ENCODE measurements at regions not wholly inside any gene's neighbourhood (a gene's known extent, or its start where the extent isn't known, plus 50 kb on each side); places are given as distances from the start of the nearest gene placed in this dataset.

DNA sequence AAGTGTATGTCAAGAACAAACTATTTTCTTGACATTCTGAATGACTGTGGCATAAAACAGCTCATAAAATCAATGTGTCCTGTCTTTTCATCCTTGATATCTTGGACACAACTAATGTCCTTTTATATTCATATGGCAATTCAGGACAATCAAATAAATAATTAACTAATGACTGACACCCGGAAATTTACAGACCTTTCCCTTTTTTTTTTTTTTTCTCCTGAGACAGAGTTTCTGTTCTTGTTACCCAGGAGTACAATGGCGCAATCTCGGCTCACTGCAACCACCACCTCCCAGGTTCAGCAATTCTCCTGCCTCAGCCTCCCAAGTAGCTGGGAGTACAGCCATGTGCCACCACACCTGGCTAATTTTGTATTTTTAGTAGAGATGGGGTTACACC lies 107.1 kb upstream of the LGSN start:
- Histone ChIP-seq H3K4me1 (no peaks in the 10 kb centered on the region), H3K36me3 (no peaks in the 10 kb centered on the region), H3K9me3 (replicated peaks) (no peaks in the 10 kb centered on the region), H3K4me3 (no peak overlapping the region), H3K27ac (no peak overlapping the region), H3K27me3 (no peaks in the 10 kb centered on the region)
- DNase-seq: no peak

DNA sequence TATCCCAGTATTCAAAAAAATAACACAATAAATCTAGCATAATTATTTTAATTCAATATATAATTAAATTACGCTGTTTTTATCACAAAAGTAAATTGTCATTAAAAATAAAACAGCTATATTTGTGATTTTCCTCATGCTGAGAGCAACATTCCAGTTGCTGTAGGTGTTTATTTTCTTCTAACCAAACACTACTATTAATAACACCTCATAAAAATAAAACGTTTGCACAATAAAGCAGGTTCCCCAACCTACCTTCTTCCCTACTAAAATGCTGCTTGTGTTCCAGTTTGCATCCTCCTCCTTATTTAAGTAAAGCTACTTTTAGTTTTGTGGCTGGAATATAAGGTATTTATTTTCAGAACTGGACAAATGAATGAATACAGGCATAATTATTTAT lies 108.2 kb upstream of the LGSN start:
- H3K4me3 ChIP-seq: no peak overlapping the region

DNA sequence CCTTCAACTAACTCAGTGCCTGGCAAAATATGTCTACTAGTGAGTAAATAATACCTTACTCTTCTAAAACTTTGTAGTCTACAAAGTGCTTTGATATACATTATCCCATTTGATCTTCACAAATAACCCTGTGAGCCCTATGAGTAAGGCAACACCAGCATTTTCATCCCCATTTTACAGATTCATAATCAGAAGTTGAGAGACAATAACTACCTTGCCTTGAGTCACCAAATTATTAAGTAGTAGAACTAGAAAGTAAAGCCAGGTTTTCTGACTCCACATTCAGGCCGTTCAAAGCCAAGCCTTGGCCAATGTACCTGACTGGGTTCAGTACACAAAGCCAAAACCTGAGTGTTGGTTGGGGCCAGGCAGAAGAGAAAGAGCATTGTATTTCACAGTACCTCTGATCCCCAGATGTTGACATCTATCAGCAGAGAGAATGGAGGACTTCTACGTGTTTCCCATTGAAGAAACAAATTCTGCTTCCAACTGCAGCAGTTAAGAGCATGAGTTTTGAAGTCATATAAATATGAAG lies 111.3 kb upstream of the LGSN start:
- Histone ChIP-seq H3K27ac (no peak overlapping the region), H3K27me3 (no peaks in the 10 kb centered on the region), H3K4me1 (no peaks in the 10 kb centered on the region), H3K4me3 (no peak overlapping the region), H3K9me3 (replicated peaks) (no peaks in the 10 kb centered on the region), H3K36me3 (no peaks in the 10 kb centered on the region)
- DNase-seq: no peak

More for the DNA sequence above, 108.2 kb upstream of the LGSN start:
- no peak for DNase-seq
- Histone ChIP-seq H3K4me1 (no peaks in the 10 kb centered on the region), H3K27me3 (no peaks in the 10 kb centered on the region), H3K9me3 (replicated peaks) (no peaks in the 10 kb centered on the region), H3K27ac (no peak overlapping the region), H3K36me3 (no peaks in the 10 kb centered on the region)

DNA sequence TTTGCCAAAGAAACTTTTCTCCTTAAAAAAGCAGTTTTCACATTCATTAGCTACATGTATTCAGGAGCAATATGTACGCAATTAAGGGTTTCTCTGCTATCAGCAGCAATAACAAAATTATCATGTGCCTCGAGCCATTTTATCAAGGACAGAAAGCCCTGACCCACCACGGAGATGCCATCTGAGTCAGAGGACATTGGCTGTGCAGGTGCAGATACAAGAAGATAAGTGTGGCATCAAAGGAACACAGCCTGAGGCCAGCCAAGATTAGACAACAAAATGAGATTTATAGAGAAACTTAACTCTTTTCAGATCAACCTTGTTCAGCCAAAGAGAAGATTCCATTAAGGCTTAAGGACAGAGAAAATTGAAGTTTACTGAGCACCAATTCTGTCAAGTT lies 115.2 kb upstream of the LGSN start:
- H3K27ac ChIP-seq: no peak overlapping the region
- H3K36me3 ChIP-seq: no peaks in the 10 kb centered on the region
- no peaks in the 10 kb centered on the region for H3K27me3 ChIP-seq
- H3K9me3 ChIP-seq (replicated peaks): no peaks in the 10 kb centered on the region
- H3K4me3 ChIP-seq: no peak overlapping the region
- no peak for DNase-seq
- no peaks in the 10 kb centered on the region for H3K4me1 ChIP-seq

DNA sequence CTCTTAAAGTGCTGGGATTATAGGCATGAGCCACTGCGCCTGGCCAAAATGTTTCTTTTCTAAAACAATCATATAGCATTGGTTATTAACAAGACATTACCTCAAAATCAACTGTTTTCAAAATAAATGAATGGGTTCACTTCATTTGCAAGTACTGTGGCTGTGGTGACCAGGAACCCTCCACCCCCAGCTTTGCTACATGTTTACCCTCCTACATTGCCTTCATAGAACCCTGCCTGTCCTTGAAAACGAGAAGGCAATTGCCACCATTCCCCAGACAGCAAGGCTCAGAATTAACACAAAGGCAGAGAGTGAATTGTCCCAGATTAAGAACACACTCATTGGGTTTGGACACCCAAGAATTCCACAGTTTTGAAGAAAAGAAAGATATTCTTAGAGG lies 116.6 kb upstream of the LGSN start:
- no peaks in the 10 kb centered on the region for H3K9me3 ChIP-seq (replicated peaks)
- H3K27ac ChIP-seq: no peak overlapping the region
- H3K27me3 ChIP-seq: no peaks in the 10 kb centered on the region
- H3K36me3 ChIP-seq: no peaks in the 10 kb centered on the region
- H3K4me1 ChIP-seq: no peaks in the 10 kb centered on the region
- H3K4me3 ChIP-seq: no peak overlapping the region
- no peak for DNase-seq

DNA sequence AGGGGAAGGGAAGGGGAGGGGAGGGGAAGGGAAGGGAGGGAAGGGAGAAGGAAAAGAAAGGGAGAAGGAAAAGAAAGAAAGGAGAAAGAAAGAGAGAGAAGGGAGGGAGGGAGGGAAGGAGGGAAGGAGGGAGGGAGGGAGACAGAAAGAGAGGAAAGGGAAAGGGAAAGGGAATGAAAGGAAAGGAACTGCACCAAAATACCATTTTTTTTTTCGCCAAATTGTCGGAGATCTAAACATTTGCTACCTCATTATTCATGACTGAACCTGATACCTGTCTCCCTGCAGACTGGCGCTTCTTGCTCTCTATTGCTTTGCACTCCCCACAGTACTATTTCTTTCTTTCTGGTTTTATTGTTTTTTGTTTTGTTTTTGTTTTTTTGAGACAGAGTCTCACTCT lies 117.3 kb upstream of the LGSN start:
- Histone ChIP-seq H3K4me3 (no peak overlapping the region), H3K9me3 (replicated peaks) (no peaks in the 10 kb centered on the region), H3K27ac (no peak overlapping the region), H3K4me1 (no peaks in the 10 kb centered on the region), H3K27me3 (no peaks in the 10 kb centered on the region), H3K36me3 (no peaks in the 10 kb centered on the region)
- DNase-seq: no peak

DNA sequence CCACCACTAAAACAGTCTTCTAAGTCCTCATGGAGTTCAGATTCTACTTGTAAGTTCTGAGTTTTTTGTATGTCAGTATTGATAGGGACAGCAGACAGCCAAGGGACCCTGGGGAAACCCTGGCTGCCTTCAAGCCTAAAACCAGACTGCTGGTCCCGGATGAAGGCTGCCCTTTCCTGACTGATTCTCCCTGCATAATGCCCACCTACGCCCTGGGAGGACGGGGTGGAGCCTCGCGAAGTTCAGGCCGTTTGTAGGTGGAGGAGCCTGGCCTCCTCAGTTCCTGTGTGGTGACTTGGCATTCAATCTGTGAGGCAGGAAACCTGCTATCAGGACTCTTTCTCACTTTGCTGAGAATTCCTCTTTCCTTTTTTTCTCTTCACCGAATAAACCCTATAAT lies 120.3 kb upstream of the LGSN start:
- no peak overlapping the region for H3K4me3 ChIP-seq
- no peaks in the 10 kb centered on the region for H3K9me3 ChIP-seq (replicated peaks)
- no peak overlapping the region for H3K27ac ChIP-seq
- no peaks in the 10 kb centered on the region for H3K27me3 ChIP-seq
- H3K36me3 ChIP-seq: no peaks in the 10 kb centered on the region
- no peaks in the 10 kb centered on the region for H3K4me1 ChIP-seq
- no peak for DNase-seq

DNA sequence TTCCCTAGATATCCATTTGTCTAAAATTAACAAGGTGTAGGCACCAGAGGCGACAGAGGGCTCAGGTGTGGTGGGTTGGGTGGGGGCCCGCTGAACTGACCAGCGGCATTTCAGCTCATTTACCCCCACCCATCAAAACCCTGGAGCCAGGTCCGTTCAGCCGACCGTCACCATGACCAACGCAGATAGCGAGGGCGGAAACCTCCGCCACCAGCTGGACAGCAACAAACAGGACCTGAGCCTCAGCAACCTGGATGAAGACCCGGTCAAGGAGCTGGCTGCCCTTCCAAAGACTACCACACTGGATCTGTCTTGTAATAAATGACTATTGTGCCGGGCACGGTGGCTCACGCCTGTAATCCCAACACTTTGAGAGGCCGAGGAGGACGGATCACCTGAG lies 120.8 kb upstream of the LGSN start:
- H3K27ac ChIP-seq: no peak overlapping the region

DNA sequence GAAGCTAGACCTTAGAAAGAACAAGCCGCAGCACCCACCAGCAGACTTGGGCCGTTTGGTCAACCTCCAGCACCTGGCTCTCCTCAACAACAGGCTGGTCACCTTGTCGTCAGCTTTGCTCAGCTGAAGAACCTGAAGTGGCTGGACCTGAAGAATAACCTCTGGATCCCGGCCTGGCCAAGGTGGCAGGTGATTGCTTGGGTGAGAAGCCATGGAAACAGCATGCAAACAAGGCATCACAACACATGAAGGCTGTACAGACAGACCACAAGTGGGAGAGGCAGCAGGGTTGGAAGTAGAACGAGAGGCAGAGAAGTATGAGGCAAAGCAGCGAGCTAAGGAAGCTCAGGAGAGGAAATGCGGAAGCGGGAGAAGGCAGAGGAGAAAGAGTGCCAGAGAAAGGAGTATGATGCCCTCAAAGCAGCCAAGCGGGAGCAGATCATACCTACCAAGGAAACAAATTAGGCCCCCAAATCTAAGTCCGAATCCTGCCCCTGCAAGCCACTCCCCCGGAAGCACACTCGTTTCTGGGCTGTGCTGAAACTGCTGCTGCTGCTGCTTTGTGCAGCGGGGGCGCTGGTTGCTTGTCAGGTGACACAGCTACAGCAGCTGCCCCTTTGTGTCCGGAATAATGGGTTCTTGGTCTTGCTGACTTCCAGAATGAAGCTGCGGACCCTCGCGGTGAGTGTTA lies 121.6 kb upstream of the LGSN start:
- DNase-seq: peak in 1 of 2 experiments; percentile 12
- Histone ChIP-seq H3K9me3 (replicated peaks) (no peaks in the 10 kb centered on the region), H3K4me1 (no peaks in the 10 kb centered on the region), H3K4me3 (no peak overlapping the region), H3K27ac (no peak overlapping the region), H3K36me3 (no peaks in the 10 kb centered on the region), H3K27me3 (no peaks in the 10 kb centered on the region)

More for the DNA sequence above, 120.8 kb upstream of the LGSN start:
- Histone ChIP-seq H3K36me3 (no peaks in the 10 kb centered on the region), H3K4me3 (no peak overlapping the region), H3K9me3 (replicated peaks) (no peaks in the 10 kb centered on the region), H3K27me3 (no peaks in the 10 kb centered on the region), H3K4me1 (no peaks in the 10 kb centered on the region)
- DNase-seq: no peak

DNA sequence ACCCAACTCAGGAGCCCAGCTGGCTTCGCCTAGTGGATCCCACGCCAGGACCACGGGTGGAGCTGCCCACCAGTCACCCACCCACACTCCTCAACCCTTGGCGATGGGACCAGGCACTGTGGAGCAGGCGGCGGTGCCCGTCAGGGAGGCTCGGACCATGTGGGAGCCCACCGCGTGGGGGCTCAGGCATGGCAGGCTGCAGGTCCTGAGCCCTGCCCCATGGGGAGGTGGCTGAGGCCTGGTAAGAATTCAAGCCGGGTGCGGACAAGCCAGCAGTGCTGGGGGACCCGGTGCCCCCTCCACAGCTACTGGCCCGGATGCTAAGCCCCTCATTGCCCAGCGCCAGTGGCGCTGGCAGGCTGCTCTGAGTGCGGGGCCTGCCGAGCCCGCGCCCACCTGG lies 123.1 kb upstream of the LGSN start:
- H3K27ac ChIP-seq: no peak overlapping the region
- H3K27me3 ChIP-seq: no peaks in the 10 kb centered on the region
- H3K4me3 ChIP-seq: no peak overlapping the region
- no peaks in the 10 kb centered on the region for H3K36me3 ChIP-seq
- no peaks in the 10 kb centered on the region for H3K4me1 ChIP-seq
- H3K9me3 ChIP-seq (replicated peaks): no peaks in the 10 kb centered on the region
- DNase-seq: no peak

DNA sequence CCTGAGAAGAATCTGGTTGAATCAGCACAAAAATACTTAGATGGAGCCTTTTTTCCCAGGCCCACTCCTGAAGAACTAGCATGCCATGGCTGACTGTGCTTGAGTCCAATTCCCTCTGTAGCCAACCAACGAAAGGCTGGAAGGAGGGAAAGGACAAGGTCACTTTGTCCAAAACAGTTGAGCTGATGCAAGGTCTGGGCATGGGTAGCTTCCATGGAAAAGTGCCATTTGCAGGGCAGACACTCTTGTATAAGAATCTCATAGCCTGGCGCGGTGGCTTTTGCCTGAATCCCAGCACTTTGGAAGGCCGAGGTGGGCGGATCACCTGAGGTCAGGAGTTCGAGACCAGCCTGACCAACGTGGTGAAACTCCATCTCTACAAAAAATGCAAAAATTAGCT lies 125.0 kb upstream of the LGSN start:
- Histone ChIP-seq H3K27ac (no peak overlapping the region), H3K4me1 (no peaks in the 10 kb centered on the region), H3K4me3 (no peak overlapping the region), H3K36me3 (no peaks in the 10 kb centered on the region), H3K27me3 (no peaks in the 10 kb centered on the region), H3K9me3 (replicated peaks) (no peaks in the 10 kb centered on the region)
- DNase-seq: no peak

DNA sequence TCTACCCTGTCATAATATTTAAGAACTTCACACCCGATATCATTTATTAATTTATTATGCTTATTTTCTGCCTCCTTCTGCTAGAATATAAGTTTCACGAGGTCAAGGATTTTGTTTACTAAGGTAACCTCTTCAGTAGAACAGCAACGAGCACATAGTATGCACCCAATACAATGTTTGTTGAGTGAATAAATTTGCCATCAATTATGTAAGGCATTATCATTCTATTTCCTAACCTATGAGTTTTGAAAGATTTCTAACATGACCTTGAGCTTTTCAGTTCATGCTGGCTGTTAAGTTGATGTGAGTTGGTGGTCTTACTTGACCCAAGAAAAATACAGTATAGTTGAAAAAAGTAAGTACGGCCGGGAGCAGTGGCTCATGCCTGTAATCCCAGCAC lies 125.9 kb upstream of the LOC128125822 start:
- Histone ChIP-seq H3K36me3 (no peaks in the 10 kb centered on the region), H3K4me1 (no peaks in the 10 kb centered on the region), H3K9me3 (replicated peaks) (no peaks in the 10 kb centered on the region), H3K4me3 (no peak overlapping the region), H3K27ac (no peak overlapping the region), H3K27me3 (no peaks in the 10 kb centered on the region)
- no peak for DNase-seq

DNA sequence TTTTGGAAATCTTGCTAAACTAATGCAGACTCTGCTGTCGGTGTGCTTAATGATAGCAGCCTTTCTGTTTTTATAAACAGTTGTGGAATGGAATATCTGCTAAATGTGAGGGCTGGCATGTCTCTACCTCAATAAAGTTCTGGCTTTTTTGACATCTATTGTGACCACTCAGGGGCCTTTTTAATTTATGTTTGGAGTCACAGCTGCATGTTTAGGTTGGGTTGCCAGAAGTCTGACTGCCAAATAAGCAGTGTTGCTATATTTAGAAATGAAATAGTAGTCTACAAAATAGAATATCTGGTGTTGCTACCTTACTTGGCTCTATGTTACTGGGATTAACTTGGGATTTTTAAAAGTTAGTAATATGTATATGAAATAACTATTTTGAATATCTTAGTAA lies 125.1 kb upstream of the LOC128125822 start:
- Histone ChIP-seq H3K27me3 (no peaks in the 10 kb centered on the region), H3K4me1 (no peaks in the 10 kb centered on the region), H3K36me3 (no peaks in the 10 kb centered on the region), H3K27ac (no peak overlapping the region), H3K9me3 (replicated peaks) (no peaks in the 10 kb centered on the region), H3K4me3 (no peak overlapping the region)
- no peak for DNase-seq

DNA sequence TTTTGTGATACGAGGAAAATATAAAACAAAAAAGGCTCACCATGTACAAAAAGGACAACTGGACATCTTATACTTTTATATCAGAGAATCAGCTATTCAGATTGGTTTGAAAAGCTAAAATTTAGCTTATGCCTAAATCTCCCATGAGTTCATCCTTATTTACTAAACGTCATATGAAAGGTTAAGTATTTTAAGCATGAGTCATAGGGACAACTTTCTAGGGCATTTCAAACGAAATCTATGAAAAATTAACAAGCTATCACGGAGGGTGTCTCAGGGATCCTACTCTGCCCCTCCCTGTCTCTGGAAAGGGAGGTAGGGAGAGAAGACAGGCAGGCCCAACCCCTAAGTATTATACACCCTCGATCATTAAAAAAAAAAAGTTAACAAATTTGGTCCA lies 124.1 kb upstream of the LOC128125822 start:
- DNase-seq: no peak
- Histone ChIP-seq H3K4me3 (no peak overlapping the region), H3K27me3 (no peaks in the 10 kb centered on the region), H3K27ac (no peak overlapping the region), H3K4me1 (no peaks in the 10 kb centered on the region), H3K36me3 (no peaks in the 10 kb centered on the region), H3K9me3 (replicated peaks) (no peaks in the 10 kb centered on the region)

DNA sequence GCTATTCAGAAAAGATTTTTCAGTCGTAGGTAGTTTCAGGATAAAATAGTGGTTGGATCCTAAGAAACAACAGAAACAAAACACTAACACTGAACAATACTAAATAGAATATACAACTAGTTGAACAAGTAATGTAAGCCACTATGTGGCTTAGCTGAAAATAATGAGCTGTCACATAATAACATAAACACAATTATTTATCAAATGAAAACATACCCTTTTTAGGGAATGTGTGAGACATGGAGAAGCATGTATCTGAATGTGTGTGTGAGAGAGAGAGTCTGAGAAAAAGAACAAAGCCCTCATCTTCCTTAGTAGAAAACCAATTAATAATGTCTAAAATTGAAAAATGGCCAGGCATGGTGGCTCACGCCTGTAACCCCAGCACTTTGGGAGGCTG lies 122.6 kb upstream of the LOC128125822 start:
- Histone ChIP-seq H3K27me3 (no peaks in the 10 kb centered on the region), H3K4me1 (no peaks in the 10 kb centered on the region), H3K9me3 (replicated peaks) (no peaks in the 10 kb centered on the region), H3K27ac (no peak overlapping the region), H3K36me3 (no peaks in the 10 kb centered on the region), H3K4me3 (no peak overlapping the region)
- no peak for DNase-seq

DNA sequence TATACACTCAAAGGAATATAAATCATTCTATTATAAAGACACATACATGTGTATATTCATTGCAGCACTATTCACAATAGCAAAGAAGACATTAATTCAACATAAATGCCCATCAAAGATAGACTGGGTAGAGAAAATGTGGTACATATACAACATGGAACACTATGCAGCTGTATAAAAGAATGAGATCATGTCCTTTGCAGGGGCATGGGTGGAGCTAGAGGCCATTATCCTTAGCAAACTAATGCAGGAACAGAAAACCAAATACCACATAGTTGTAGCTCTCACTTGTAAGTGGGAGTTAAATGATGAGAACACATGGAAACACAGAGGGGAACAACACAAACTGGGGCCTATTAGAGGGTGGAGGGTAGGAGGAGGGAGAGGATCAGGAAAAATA lies 121.0 kb upstream of the LOC128125822 start:
- no peak overlapping the region for H3K4me3 ChIP-seq
- H3K36me3 ChIP-seq: no peaks in the 10 kb centered on the region
- H3K4me1 ChIP-seq: no peaks in the 10 kb centered on the region
- H3K27me3 ChIP-seq: no peaks in the 10 kb centered on the region
- H3K27ac ChIP-seq: no peak overlapping the region
- no peak for DNase-seq
- no peaks in the 10 kb centered on the region for H3K9me3 ChIP-seq (replicated peaks)
